Glomerular visceral epithelial cell (primary cell): ENCODE measurements at regions not wholly inside any gene's neighbourhood (a gene's known extent, or its start where the extent isn't known, plus 50 kb on each side); places are given as distances from the start of the nearest gene placed in this dataset.
"Not testable (repeated sequence)": the region's sequence is repeated elsewhere in the genome, so short reads cannot be mapped to it uniquely, and the experiment has no call there.

Experiments
- DNase-seq: peaks from one replicate; pipeline ENCODE4 v3.0.0-alpha.2; 2016; ENCODE audit errors: extremely low spot score

- DNase-seq, result no peak
These were observed 174.8 kb upstream of the RTL1 start for GRCh38 chr14:101078170-101078891.

- DNase-seq, result no peak
These were observed 175.3 kb upstream of the RTL1 start for GRCh38 chr14:101078892-101079221.

- no peak for DNase-seq
These were observed 177.5 kb upstream of the RTL1 start for GRCh38 chr14:101080922-101081593.

GRCh38 chr14:101082036-101082435 is 178.5 kb upstream of the RTL1 start:
- DNase-seq, result no peak

- DNase-seq, result no peak
These were observed 179.2 kb upstream of the RTL1 start for GRCh38 chr14:101082436-101083384.

GRCh38 chr14:101083564-101084435 is 180.3 kb upstream of the RTL1 start:
- DNase-seq, result no peak

GRCh38 chr14:101084436-101084826 is 180.9 kb upstream of the RTL1 start:
- DNase-seq, result no peak

- DNase-seq, result no peak
These were observed 183.4 kb upstream of the RTL1 start for GRCh38 chr14:101086926-101087325.

- no peak for DNase-seq
These were observed 184.3 kb upstream of the RTL1 start for GRCh38 chr14:101087614-101088394.

GRCh38 chr14:101088395-101088667 is 184.8 kb upstream of the RTL1 start:
- no peak for DNase-seq

GRCh38 chr14:101088714-101089113 is 185.2 kb upstream of the RTL1 start:
- no peak for DNase-seq

- not testable (repeated sequence) for DNase-seq
These were observed 187.0 kb upstream of the RTL1 start for GRCh38 chr14:101090478-101090877.

GRCh38 chr14:101090976-101091375 is 187.5 kb upstream of the RTL1 start:
- DNase-seq, result no peak

GRCh38 chr14:101094916-101095315 is 191.4 kb upstream of the RTL1 start:
- DNase-seq, result not testable (repeated sequence)

GRCh38 chr14:101096551-101096950 is 193.0 kb upstream of the RTL1 start:
- DNase-seq, result no peak

- no peak for DNase-seq
These were observed 193.7 kb upstream of the RTL1 start for GRCh38 chr14:101097109-101097793.

- no peak for DNase-seq
These were observed 194.7 kb upstream of the RTL1 start for GRCh38 chr14:101098177-101098576.

GRCh38 chr14:101098641-101099040 is 195.1 kb upstream of the RTL1 start:
- DNase-seq, result no peak

- DNase-seq, result peak; percentile 69
These were observed 198.0 kb upstream of the RTL1 start for GRCh38 chr14:101101456-101102056.

- DNase-seq, result peak; percentile 39
These were observed 199.4 kb upstream of the RTL1 start for GRCh38 chr14:101102875-101103274.
